CD4-positive, alpha-beta T cell treated with Interleukin-4 for 1 hour (primary cell): ENCODE measurements at regions not wholly inside any gene's neighbourhood (a gene's known extent, or its start where the extent isn't known, plus 50 kb on each side); places are given as distances from the start of the nearest gene placed in this dataset.
A peak's percentile ranks its signal among the peaks of the same experiment; 100 is the strongest.
"Not testable (repeated sequence)": the region's sequence is repeated elsewhere in the genome, so short reads cannot be mapped to it uniquely, and the experiment has no call there.

ENCODE experiments used
- DNase-seq, 2 donors: peaks; one replicate each; pipeline ENCODE4 v3.0.0-alpha.2; 2020 to 2022

- no peak for DNase-seq
Observed at GRCh38 chr6:47407300-47408281, 70.0 kb upstream of the CD2AP start.

GRCh38 chr6:47413752-47414422 lies 63.7 kb upstream of the CD2AP start:
- peak; percentile 58 to 71 for DNase-seq

- DNase-seq: peak in 1 of 2 donors; percentile 55
Observed at GRCh38 chr6:47414423-47415167, 63.0 kb upstream of the CD2AP start.

- DNase-seq: no peak
Observed at GRCh38 chr6:47416396-47417345, 60.9 kb upstream of the CD2AP start.

- DNase-seq: no peak
Observed at GRCh38 chr6:47419621-47420020, 58.0 kb upstream of the CD2AP start.

- DNase-seq: no peak
Observed at GRCh38 chr6:47420394-47421371, 56.9 kb upstream of the CD2AP start.

GRCh38 chr6:47423079-47423478 lies 54.5 kb upstream of the CD2AP start:
- DNase-seq: no peak

- DNase-seq: no peak
Observed at GRCh38 chr6:47424436-47424836, 53.2 kb upstream of the CD2AP start.

GRCh38 chr6:47425724-47426123 lies 51.9 kb upstream of the CD2AP start:
- not testable (repeated sequence) for DNase-seq

GRCh38 chr6:47426524-47427302 lies 50.9 kb upstream of the CD2AP start:
- DNase-seq: no peak

- DNase-seq: no peak
Observed at GRCh38 chr6:47427680-47428079, 49.9 kb upstream of the CD2AP start.
